HG03060 (cell line): ENCODE measurements at regions not wholly inside any gene's neighbourhood (a gene's known extent, or its start where the extent isn't known, plus 50 kb on each side); places are given as distances from the start of the nearest gene placed in this dataset.

Experiments used
- ATAC-seq: cut with Tn5 transposase; IDR thresholded peaks from one replicate; pipeline ENCODE4 v1.9.1; 2021; ENCODE audit warnings: low read depth, moderate number of reproducible peaks; ENCODE audit not compliant: unreplicated experiment

DNA sequence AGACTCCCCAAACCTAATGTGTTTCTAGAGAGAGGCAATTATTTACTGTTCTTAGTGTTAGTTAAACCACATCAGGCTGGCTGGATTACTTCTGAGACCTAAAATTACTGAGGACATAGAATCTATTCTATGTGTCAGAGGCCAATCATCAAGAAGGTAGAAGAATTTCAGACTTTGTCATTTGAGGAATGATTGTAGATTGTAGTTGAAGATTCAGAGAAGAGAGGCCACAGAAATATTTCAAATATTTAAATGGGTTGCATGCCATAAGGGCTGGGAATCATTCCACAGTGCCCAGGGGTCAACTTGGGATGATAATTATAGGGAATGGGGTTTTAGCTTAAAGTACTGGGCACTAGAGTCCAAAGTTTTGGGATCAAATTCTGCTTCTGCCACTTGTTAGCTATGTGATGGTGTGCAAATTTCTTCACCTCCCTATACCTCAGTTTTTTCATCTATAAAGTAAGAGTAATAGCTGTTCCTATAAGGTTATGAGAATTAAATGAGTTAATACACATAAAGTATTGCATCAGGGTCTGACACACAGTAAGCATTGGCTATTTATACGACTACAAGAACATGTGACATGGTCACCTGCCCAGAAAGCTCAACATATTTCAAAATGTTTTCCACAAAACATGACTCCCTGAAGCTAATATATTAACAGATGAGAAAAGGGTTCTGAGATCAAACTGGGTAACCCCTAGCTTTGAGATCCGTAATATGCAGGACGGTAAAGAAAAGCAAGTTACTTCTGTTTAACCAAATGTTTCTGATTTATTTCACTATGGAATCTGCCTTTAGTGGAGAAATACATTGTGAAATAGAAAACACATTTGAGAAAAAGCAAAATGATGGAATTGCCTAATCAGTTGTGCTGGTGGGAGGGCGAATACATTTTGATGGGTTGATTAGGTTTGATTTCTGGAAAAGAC, 69.7 kb upstream of the SPAG17 start:
- ATAC-seq, result no peak

DNA sequence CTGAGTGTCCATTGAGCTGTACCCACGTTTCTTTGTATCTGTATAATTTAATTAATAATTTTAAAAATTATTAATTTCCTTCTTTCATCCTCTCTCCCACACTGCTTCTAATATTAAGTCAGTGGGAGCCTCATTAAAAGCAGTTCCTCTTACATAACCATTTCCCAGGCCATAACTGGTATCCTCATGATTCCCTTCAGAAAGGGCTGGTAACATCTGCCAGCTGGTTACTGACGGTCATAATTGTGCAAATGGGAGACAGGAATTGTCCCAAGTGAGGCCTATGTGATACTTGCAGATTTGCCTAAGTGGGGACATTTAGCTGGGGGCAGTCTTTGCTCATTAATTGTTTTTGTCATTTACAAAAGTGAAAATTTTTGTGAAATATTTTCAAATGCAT, 69.0 kb upstream of the SPAG17 start:
- no peak for ATAC-seq

DNA sequence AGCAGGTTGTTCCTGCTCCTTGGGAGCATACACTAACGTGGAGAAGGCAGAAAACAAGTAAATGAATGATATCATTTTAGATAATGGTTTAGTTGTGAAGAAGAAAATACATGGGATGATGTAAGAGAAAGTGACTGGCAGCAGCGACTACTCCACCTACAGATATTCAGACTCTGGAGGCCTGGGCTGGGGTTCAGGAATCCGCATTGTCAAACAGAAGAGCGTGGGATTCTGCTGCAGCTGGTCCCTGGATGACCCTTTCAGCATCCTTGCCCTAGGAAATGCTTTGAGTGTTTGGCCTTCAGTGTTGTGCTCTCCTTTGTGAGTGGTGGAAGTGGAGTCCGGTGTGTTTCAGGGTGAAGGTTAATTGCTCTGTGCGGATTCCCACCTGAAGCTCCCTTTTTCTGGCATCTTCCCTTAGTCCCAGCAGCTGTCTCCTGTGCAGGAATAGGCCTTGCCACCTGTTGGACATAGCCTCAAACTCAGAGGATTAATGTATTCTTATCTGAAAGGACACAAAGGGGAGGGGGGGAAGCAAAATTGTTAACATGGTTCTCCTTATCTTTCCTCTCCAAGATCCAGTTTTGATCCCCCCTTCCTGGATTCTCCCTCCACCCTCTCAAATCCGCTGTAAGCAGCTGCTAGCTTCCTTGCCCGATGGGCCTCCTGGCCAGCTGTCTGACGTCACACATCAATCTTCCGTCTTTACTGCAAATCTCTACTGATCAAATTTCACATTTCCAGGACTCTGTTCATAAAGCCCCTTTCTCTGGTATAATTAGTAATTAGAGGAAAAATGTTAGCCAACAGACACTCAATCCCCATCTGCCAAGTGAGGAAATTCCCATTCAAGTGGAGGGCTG, 68.3 kb upstream of the SPAG17 start:
- ATAC-seq, result no peak

- ATAC-seq, result no peak
Measured at GRCh38 chr1:118252624-118253023, 67.6 kb upstream of the SPAG17 start.

- ATAC-seq, result no peak
Measured at GRCh38 chr1:118250232-118250631, 65.2 kb upstream of the SPAG17 start.

GRCh38 chr1:118249641-118250040, 64.6 kb upstream of the SPAG17 start:
- ATAC-seq, result no peak

- no peak for ATAC-seq
Measured at GRCh38 chr1:118247593-118247992, 62.6 kb upstream of the SPAG17 start.

DNA sequence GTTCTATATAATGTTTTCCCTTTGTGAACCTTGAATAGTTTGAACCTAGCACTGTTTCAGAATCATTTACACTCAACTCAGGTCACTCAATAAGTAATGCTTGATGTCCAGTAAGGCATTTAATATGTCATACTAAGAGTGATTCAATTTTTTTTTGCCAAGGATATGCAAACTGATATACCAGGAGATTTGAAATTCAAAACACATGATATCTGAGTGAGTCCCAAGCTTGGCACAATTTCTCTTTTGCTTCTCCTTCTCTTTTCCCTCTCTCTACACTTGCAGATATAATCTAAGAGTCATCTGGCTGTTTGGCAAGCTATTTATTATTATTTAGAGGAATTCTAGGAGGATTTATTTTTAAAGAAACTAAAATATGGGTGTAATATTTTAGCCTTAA, 61.6 kb upstream of the SPAG17 start:
- no peak for ATAC-seq

DNA sequence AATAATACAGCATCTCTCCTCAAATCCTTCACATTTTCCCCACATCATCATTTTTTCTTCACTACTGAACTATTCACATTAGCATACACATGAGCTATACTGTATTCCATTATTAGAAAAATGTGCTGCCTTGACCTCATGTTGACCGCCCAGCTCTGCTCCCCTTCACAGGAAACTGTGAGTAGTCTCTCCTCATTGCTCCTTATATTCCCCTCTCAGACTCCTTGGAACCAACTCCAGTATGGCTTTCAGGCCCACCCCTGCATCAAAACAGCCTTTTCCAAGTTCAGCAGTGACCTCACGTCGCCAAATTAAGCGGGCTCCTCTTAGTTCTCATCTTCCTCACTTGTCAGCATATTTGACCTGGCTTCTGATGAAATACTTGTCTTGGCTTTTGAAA, 59.2 kb upstream of the SPAG17 start:
- ATAC-seq, result no peak

DNA sequence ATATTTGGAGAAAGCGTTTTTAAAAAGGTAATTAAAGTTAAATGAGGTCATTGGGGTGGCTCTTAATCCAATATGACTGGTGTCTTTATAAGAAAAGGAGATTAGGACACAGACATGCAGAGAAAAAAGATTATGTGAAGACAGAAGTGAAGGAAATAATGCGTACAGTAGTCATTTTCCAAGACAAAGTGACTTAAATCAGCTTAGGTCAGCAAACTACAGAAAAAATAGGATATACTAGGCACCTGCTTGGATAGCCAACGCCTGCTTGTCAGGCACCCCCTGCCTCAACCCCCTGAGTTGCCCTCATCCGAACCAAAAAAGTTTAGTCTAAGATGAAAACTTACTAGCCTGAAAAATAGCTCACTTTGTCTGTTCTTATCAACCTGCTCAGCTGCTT, 58.2 kb upstream of the SPAG17 start:
- no peak for ATAC-seq
